SW 1271 (cell line): ENCODE measurements at regions not wholly inside any gene's neighbourhood (a gene's known extent, or its start where the extent isn't known, plus 50 kb on each side); places are given as distances from the start of the nearest gene placed in this dataset.
A peak's percentile ranks its signal among the peaks of the same experiment; 100 is the strongest.

Source experiments
- DNase-seq, 2 experiments: peaks; one replicate each; lab custom pipeline; 2025; lab: John Stamatoyannopoulos, UW

- peak; percentile 34 to 47 for DNase-seq
Measured at GRCh38 chr10:44300666-44301649, 83.9 kb downstream of the CXCL12 start.

- DNase-seq = no peak
Measured at GRCh38 chr10:44298713-44299112, 86.2 kb downstream of the CXCL12 start.

- no peak for DNase-seq
Measured at GRCh38 chr10:44297963-44298362, 86.9 kb downstream of the CXCL12 start.

- no peak for DNase-seq
Measured at GRCh38 chr10:44295644-44296241, 89.2 kb downstream of the CXCL12 start.

- no peak for DNase-seq
Measured at GRCh38 chr10:44294726-44295412, 90.0 kb downstream of the CXCL12 start.

- no peak for DNase-seq
Measured at GRCh38 chr10:44293842-44294241, 91.1 kb downstream of the CXCL12 start.

GRCh38 chr10:44293306-44293778 lies 91.6 kb downstream of the CXCL12 start:
- no peak for DNase-seq

GRCh38 chr10:44292390-44293002 lies 92.4 kb downstream of the CXCL12 start:
- DNase-seq = no peak

DNA sequence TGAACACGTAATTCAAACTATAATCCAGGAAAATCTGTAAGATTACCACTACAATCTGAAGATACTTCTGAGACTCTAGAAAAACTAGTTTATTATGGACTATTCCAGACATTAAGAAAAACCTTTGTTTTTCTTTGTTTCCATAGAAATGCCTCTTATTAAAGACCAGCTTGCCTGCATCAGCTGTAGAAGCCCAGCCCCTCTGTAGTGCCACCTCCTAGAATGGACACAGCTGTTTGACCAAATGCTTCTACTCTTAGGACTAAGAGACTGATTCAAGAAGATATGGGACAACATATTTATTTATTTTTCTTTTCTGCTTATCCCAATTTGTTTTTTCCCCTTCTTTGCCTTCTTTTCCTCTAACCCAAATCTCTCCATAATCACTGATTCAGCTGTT lies 93.8 kb downstream of the CXCL12 start:
- DNase-seq = no peak

- no peak for DNase-seq
Measured at GRCh38 chr10:44289125-44289524, 95.8 kb downstream of the CXCL12 start.

DNA sequence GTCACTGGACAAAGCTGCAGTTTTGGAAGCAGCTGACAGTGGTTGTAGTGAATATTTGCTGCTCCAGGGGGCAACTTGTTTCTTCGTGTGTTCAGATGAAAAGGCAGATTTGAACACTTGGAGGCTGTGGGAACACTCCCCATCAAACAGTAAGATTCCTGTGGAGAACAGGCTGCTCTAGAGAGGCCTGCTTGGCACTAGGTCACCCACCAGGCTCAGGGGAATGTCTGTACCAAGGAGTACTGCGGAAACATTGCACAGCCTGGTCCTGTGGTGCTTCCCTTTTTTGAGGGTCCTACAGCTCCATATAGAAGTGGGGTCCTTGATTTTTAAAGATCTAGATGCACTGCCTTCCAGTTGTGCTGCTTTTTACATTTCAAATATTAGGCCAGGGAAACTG lies 97.5 kb downstream of the CXCL12 start:
- no peak for DNase-seq

- no peak for DNase-seq
Measured at GRCh38 chr10:44284198-44285084, 100.5 kb downstream of the CXCL12 start.

DNA sequence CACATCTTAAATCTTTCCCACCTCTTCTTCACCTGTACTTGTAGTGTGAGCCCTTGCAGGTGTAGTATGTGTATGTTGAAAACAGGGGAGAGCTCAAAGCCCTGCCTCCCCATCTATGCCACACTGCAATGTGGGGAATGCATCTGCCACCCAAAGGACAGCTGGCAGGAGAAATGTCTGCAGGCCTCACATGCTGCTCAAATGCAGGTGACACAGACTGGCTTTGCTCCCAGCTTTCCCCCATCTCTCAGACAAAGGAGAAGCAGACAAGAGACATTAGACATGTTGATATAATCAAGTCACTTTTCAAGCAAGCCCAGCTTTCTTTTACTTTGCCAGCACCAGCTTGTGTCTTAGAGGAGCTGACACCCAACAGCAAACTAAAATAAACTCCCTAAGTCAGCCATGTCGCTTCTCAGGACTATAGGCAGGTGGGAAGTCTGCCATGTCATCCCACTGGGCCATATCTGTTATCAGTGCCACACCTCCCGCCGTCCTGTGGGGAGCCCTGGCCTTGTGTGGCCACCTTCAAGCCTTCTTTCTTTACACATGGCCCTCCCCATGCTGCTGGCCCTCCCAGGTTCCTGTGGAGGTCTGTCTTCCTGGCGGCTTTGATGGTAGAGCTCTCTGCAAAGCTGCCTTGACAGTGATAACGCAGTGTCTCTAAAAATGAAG lies 102.1 kb downstream of the CXCL12 start:
- DNase-seq = no peak

DNA sequence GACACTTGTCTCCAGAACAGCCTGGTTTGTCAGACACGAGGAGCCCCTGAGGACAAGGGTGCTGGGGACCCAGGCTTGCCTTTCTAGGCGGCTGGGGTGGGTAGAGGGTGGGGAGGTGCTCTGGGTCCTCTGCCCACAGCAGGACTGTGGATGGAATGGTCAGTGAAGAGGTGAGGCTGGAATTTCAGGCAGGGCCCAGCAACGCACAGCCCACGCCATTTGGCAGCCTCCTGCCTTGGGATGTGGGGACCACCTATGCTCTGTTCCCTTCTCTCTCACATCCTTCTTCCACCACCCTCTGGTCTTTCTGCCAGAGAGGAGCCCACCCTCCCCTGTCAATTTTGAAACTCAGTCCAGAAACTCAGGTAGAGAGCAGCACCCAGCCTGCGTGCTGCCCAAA lies 103.2 kb downstream of the CXCL12 start:
- no peak for DNase-seq

DNA sequence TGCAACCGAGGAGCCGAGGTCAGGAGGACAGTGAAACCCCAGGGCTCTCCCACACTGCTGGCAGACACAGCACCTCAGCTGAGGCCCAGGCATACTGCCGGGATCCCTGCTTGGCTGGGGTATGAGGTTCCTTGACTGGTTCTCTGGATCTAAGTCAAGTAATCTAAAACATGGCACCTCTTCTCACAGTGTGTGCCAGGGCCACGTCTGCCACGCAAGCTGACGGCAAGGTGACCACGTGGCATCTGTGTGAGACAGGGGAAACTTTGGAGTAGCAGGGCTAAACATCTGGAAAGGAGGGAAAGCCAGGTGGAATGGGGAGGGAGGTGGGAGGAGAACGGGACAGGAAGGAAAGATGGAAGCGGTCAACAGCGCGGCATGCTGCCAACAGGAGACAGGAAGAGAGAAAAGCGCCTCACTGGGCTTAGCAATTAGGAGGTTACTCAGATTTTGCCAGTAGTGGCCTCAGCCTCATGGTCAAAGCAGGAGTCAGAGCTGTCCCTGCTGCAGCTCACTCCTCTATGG lies 103.7 kb downstream of the CXCL12 start:
- no peak for DNase-seq

DNA sequence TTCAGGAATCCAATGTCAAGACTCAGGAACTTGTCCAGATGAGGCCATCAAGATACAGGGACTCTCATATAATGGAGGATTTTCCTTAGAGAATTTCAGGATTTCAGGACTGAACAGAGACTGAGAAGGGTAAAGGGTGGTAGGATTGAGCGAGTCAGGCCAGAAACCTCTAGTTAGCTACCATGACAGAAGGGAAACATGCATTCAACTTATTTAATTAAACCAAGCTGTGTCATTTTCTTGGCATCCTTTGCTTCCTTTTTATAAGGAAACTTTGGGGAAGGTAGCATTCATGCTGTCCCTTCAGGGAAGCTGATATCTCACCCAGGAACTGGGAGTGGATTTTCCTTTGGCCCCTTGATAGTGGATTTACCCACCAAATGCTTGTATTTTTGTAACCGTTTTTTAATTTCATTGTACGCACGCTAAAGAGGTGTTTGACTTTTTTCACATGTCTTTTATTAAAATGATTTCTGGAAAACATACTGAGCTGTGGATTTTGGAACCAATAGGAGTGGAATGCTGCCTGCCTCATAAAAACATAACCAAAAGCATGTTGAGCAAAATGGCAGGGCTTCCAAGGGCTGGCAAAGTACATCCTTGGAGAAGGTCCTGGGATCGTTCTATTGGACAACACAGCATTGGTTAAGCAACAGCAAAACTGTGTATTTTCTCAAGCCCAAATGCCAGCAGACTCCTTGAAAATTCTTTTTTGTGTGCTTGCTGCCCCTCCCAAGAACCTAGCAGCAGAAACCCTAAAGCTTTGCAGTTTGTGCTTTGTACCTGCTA lies 104.5 kb downstream of the CXCL12 start:
- no peak for DNase-seq

DNA sequence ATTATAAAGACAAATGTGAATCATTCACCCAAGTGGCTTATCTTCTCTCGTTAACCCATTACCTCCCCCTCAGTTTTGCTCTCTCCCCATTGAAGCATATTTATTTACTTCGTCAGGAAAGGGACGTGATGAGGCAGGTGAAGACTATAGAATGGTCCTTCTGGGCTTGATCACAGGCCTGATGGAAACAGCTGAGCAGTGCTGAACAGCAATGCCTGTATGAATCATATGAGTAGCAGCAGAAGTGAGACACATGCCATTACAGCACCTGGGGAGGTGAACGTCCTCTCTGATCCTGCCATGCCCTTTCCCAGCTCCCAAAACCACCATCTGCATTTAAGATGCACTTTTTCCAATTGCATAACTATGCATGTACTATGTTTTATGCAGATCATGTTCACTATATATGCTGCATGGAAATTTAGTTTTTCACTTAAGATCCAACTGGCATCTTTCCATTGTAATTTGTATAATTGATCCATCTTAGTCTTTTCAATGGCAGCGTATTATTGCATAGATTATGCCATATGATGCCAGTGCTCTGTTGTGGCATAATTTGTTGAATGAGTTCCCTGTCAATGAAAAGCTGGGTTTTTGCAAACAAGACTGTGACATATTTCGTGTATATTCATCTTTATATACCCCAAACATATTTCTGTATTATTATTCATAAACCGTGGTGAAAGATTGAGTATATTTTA lies 105.3 kb downstream of the CXCL12 start:
- DNase-seq = no peak

GRCh38 chr10:44278837-44279324 lies 106.0 kb downstream of the CXCL12 start:
- no peak for DNase-seq
